ENCODE measurements at regions not wholly inside any gene's neighbourhood (a gene's known extent, or its start where the extent isn't known, plus 50 kb on each side); places are given as distances from the start of the nearest gene placed in this dataset.

DNA sequence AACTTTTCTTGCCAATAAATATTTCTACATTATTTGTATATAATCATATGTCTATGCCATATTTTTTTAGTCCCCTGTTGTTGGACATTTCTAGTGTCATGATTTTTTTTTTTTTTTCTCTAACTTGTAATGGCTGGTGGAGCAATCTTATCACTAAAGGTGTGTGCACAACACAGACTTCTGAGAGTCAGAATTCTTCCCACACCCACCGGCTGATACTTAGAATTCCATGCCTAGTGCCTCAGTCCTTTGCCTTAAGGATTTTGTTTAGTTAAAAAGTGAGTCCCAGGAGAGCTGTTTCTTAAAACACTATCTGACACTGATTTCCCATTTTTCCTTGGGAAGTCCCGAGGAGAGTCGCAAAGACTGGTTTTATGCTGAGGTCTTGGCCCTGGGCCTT is 87.7 kb upstream of the BARX2 start:
- TF ChIP-seq SP1 (IDR thresholded peaks at IDR 0.05) (no peak), BHLHE40 (IDR thresholded peaks at IDR 0.05; ENCODE audit: borderline replicate concordance) (no peak)
